A549 (cell line): ENCODE measurements at regions not wholly inside any gene's neighbourhood (a gene's known extent, or its start where the extent isn't known, plus 50 kb on each side); places are given as distances from the start of the nearest gene placed in this dataset.

ENCODE experiments used
- ATAC-seq, 2 experiments: fragments of 200-7000 bp in 1 of 2; fragments of >200 bp in 1 of 2; cut with Nextera tagmentation in 1 of 2; cut with Tn5 transposase in 1 of 2; 3 replicates each; pipeline versions ENCODE4 v1.8.0 to v1.9.1; 2018 to 2020; ENCODE audit warnings: mild to moderate bottlenecking in 1 of 2, moderate library complexity in 1 of 2
- CTCF ChIA-PET: fragments of 300-600 bp; sonication (Branson Sonifier 250); formaldehyde crosslinking; extraction: SDS; loops from one replicate; lab custom pipeline; 2021; ENCODE audit warnings: antibody characterized with exemption, inconsistent platforms; lab: Yijun Ruan, JAX
- POLR2A ChIA-PET: fragments of 350-600 bp; formaldehyde crosslinking; extraction: SDS; loops from one replicate; lab custom pipeline; 2021; ENCODE audit warnings: antibody characterized with exemption, inconsistent platforms; lab: Yijun Ruan, JAX
- DNase-seq, 2 experiments: peaks; one replicate each; pipeline versions ENCODE4 v3.0.0 to v3.0.0-alpha.2; 2011 to 2016; ENCODE audit warnings: low read depth in 1 of 2, low spot score in 1 of 2
- FAIRE-seq: peaks from 2 replicates; lab custom pipeline; 2011; peaks lifted over from hg19 to GRCh38; lab: Jason Lieb, UNC
- H3K27ac ChIP-seq, 2 experiments: fragments of >200 bp; sonication (Bioruptor Twin); formaldehyde crosslinking; 3 replicates each; pipeline ENCODE4 v1.5.1; 2016 to 2017
- H3K4me1 ChIP-seq: fragments of >200 bp; sonication (Bioruptor Twin); formaldehyde crosslinking; 3 replicates; pipeline ENCODE4 v1.6.1; 2016
- H3K4me2 ChIP-seq: fragments of >200 bp; sonication (Bioruptor Twin); formaldehyde crosslinking; 3 replicates; pipeline ENCODE4 v1.6.1; 2016
- H3K4me3 ChIP-seq: fragments of >200 bp; sonication (Bioruptor Twin); formaldehyde crosslinking; 3 replicates; pipeline ENCODE4 v1.5.1; 2016
- H3K9me3 ChIP-seq: fragments of >200 bp; sonication (Bioruptor Twin); formaldehyde crosslinking; 3 replicates; pipeline ENCODE4 v1.6.1; 2016
- CBX2 ChIP-seq: fragments of 200-600 bp; sonication (generic); IDR thresholded peaks from 2 replicates; pipeline ENCODE4 v1.6.1; 2016; ENCODE audit warnings: low read depth, mild to moderate bottlenecking, borderline replicate concordance
- CTCF ChIP-seq: fragments of >200 bp; sonication (Bioruptor Twin); formaldehyde crosslinking; IDR thresholded peaks from 3 replicates; pipeline ENCODE4 v1.5.1; 2016
- ESRRA ChIP-seq: fragments of 150-350 bp; IDR thresholded peaks from 2 replicates; pipeline ENCODE4 v1.6.1; 2014; ENCODE audit warnings: mild to moderate bottlenecking, low read length, borderline replicate concordance
- FOSB ChIP-seq: fragments of 250-450 bp; sonication (Bioruptor Pico); IDR thresholded peaks from 2 replicates; pipeline ENCODE4 v1.5.0; 2020; ENCODE audit warnings: mild to moderate bottlenecking, moderate library complexity
- HEYL ChIP-seq: fragments of 250-450 bp; sonication (Bioruptor Pico); IDR thresholded peaks from 2 replicates; pipeline ENCODE4 v1.8.0; 2021; ENCODE audit warnings: mild to moderate bottlenecking, moderate library complexity
- HOXA7 ChIP-seq: fragments of 250-450 bp; sonication (Bioruptor Pico); IDR thresholded peaks from 2 replicates; pipeline ENCODE4 v1.5.0; 2020; ENCODE audit warnings: mild to moderate bottlenecking, moderate library complexity
- JUN ChIP-seq, 2 experiments: fragments of >200 bp; sonication (Bioruptor Twin); formaldehyde crosslinking; IDR thresholded peaks; 2 replicates in 1 of 2; 3 replicates in 1 of 2; pipeline ENCODE4 v1.6.1; 2016 to 2017
- KDM1A ChIP-seq: fragments of 200-600 bp; sonication (generic); IDR thresholded peaks from 2 replicates; pipeline ENCODE4 v1.6.1; 2016; ENCODE audit warnings: low read depth, mild to moderate bottlenecking
- MAFK ChIP-seq: fragments of 450-650 bp; IDR thresholded peaks from 2 replicates; pipeline ENCODE4 v1.6.1; 2014; ENCODE audit not compliant: partially characterized antibody
- MAZ ChIP-seq: fragments of 150-350 bp; IDR thresholded peaks from 2 replicates; pipeline ENCODE4 v1.6.1; 2014; ENCODE audit warnings: antibody characterized with exemption, low read depth, low read length, borderline replicate concordance
- MYC ChIP-seq: IDR thresholded peaks from 2 replicates; pipeline ENCODE4 v1.6.1; 2012; ENCODE audit warnings: mild to moderate bottlenecking, inconsistent platforms, low read length, improper control_type of control experiment, borderline replicate concordance
- NPAS2 ChIP-seq: fragments of 250-450 bp; sonication (Bioruptor Pico); IDR thresholded peaks from 2 replicates; pipeline ENCODE4 v1.8.0; 2022; ENCODE audit warnings: mild to moderate bottlenecking, moderate library complexity, borderline replicate concordance
- PHF8 ChIP-seq: fragments of 200-600 bp; sonication (generic); IDR thresholded peaks from 2 replicates; pipeline ENCODE4 v1.6.1; 2016; ENCODE audit warnings: low read depth, mild to moderate bottlenecking, antibody characterized with exemption, moderate library complexity, borderline replicate concordance
- RARB ChIP-seq: fragments of 250-450 bp; sonication (Bioruptor Pico); IDR thresholded peaks from 2 replicates; pipeline ENCODE4 v1.8.0; 2021; ENCODE audit warnings: mild to moderate bottlenecking, moderate library complexity
- RCOR1 ChIP-seq: fragments of 150-350 bp; IDR thresholded peaks from 2 replicates; pipeline ENCODE4 v1.6.1; 2014; ENCODE audit warnings: antibody characterized with exemption, low read length, low read depth
- REST ChIP-seq: fragments of 200-600 bp; sonication (generic); IDR thresholded peaks from 2 replicates; pipeline ENCODE4 v1.6.1; 2016; ENCODE audit warnings: antibody characterized with exemption, mild to moderate bottlenecking, moderate library complexity
- RFX5 ChIP-seq: fragments of 450-650 bp; IDR thresholded peaks from 2 replicates; pipeline ENCODE4 v1.7.1; 2014; ENCODE audit warnings: antibody characterized with exemption, mild to moderate bottlenecking, moderate library complexity
- TFCP2L1 ChIP-seq: fragments of 250-450 bp; sonication (Bioruptor Pico); IDR thresholded peaks from 2 replicates; pipeline ENCODE4 v1.5.0; 2021; ENCODE audit warnings: mild to moderate bottlenecking
- ZC3H11A ChIP-seq: fragments of 450-650 bp; IDR thresholded peaks from 2 replicates; pipeline ENCODE4 v1.6.1; 2014; ENCODE audit warnings: antibody characterized with exemption, mild to moderate bottlenecking
- ZNF302 ChIP-seq: fragments of 250-450 bp; sonication (Bioruptor Pico); IDR thresholded peaks from 2 replicates; pipeline ENCODE4 v1.9.0; 2021; ENCODE audit warnings: inconsistent platforms, mild to moderate bottlenecking, moderate library complexity
- ZSCAN20 ChIP-seq: fragments of 250-450 bp; sonication (Bioruptor Pico); IDR thresholded peaks from 2 replicates; pipeline ENCODE4 v1.8.0; 2022; ENCODE audit warnings: mild to moderate bottlenecking, moderate library complexity
- WGBS: methylation state at CpG from one replicate; pipeline ENCODE4 v1.1.6; 2017; ENCODE audit errors: missing lambda C conversion rate; 5-methylcytosine and 5-hydroxymethylcytosine counted together
- TF ChIP-seq, protein P1 (sequence below): fragments of 250-450 bp; sonication (Bioruptor Pico); IDR thresholded peaks from 2 replicates; pipeline ENCODE4 v1.5.0; 2021; ENCODE audit warnings: mild to moderate bottlenecking, moderate library complexity, borderline replicate concordance

GRCh38 chr5:51559339-51559738, 176.1 kb downstream of the ISL1 start (continued):
- no peak for TF ChIP-seq HOXA7 (CRISPR knock-in tag)
- TF ChIP-seq, all 56 proteins: peak for 0

GRCh38 chr5:51559921-51560658, 176.8 kb downstream of the ISL1 start:
- ATAC-seq (no peak), DNase-seq (no peak), FAIRE-seq (no peak)
- CTCF ChIA-PET = no interaction called here
- POLR2A ChIA-PET = no interaction called here
- no peak overlapping the region for H3K27ac ChIP-seq
- no peaks in the 10 kb centered on the region for H3K4me1 ChIP-seq
- H3K4me2 ChIP-seq = no peak overlapping the region
- H3K4me3 ChIP-seq = no peak overlapping the region
- no peak for TF ChIP-seq RCOR1
- TF ChIP-seq MAZ = no peak
- TF ChIP-seq FOSB = no peak
- no peak for TF ChIP-seq ZSCAN20 (CRISPR knock-in tag)
- no peak for TF ChIP-seq ZC3H11A
- no peak for TF ChIP-seq RFX5
- TF ChIP-seq RARB (CRISPR knock-in tag) = no peak
- TF ChIP-seq PHF8 = no peak
- no peak for TF ChIP-seq REST
- no peak for TF ChIP-seq MAFK
- H3K9me3 ChIP-seq = no peaks in the 10 kb centered on the region
- WGBS = 26% methylated on average over 2 of the region's 2 CpGs

DNA sequence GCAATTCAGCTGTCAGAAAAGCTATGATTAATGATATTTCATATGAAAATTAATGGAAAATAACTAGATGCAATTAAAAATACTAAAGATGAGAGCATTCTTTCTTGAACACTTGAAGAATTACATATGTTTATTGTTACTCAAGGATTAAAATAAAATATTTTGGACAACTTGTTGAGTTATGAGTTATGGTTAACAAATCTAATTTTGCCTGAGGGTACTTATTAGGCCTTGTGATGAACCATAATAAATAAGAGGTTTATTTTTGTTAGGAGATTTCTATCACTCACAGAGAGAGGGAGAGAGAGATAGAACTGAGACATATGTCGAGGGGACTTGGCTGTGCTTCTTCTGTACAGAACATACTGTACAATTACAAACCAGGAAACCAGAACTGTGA, 183.7 kb downstream of the ISL1 start:
- no peaks in the 10 kb centered on the region for H3K9me3 ChIP-seq
- ChIA-PET POLR2A (no interaction called here), CTCF (no interaction called here)
- DNase-seq (no peak), FAIRE-seq (no peak), ATAC-seq (no peak)
- TF ChIP-seq, protein P1, sequence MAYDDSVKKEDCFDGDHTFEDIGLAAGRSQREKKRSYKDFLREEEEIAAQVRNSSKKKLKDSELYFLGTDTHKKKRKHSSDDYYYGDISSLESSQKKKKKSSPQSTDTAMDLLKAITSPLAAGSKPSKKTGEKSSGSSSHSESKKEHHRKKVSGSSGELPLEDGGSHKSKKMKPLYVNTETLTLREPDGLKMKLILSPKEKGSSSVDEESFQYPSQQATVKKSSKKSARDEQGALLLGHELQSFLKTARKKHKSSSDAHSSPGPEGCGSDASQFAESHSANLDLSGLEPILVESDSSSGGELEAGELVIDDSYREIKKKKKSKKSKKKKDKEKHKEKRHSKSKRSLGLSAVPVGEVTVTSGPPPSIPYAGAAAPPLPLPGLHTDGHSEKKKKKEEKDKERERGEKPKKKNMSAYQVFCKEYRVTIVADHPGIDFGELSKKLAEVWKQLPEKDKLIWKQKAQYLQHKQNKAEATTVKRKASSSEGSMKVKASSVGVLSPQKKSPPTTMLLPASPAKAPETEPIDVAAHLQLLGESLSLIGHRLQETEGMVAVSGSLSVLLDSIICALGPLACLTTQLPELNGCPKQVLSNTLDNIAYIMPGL (CRISPR knock-in tag) = no peak
- TF ChIP-seq KDM1A = no peak
- no peak for TF ChIP-seq CBX2
- no peak for TF ChIP-seq RARB (CRISPR knock-in tag)
- no peak for TF ChIP-seq ESRRA
- no peak for TF ChIP-seq ZNF302
- TF ChIP-seq TFCP2L1 (CRISPR knock-in tag) = no peak
- no peak for TF ChIP-seq HEYL (CRISPR knock-in tag)
- TF ChIP-seq MYC = no peak
- TF ChIP-seq CTCF = no peak
- TF ChIP-seq JUN (IDR thresholded peaks at IDR 0.05) = no peak
- TF ChIP-seq HOXA7 (CRISPR knock-in tag) = no peak
- no peak for TF ChIP-seq NPAS2 (CRISPR knock-in tag)
- 0% methylated on average over 1 of the region's 1 CpG for WGBS
- H3K27ac ChIP-seq = no peak overlapping the region
- no peak overlapping the region for H3K4me2 ChIP-seq
- no peaks in the 10 kb centered on the region for H3K4me1 ChIP-seq
- H3K4me3 ChIP-seq = no peak overlapping the region
